ENCODE measurements at regions not wholly inside any gene's neighbourhood (a gene's known extent, or its start where the extent isn't known, plus 50 kb on each side); places are given as distances from the start of the nearest gene placed in this dataset.

DNA sequence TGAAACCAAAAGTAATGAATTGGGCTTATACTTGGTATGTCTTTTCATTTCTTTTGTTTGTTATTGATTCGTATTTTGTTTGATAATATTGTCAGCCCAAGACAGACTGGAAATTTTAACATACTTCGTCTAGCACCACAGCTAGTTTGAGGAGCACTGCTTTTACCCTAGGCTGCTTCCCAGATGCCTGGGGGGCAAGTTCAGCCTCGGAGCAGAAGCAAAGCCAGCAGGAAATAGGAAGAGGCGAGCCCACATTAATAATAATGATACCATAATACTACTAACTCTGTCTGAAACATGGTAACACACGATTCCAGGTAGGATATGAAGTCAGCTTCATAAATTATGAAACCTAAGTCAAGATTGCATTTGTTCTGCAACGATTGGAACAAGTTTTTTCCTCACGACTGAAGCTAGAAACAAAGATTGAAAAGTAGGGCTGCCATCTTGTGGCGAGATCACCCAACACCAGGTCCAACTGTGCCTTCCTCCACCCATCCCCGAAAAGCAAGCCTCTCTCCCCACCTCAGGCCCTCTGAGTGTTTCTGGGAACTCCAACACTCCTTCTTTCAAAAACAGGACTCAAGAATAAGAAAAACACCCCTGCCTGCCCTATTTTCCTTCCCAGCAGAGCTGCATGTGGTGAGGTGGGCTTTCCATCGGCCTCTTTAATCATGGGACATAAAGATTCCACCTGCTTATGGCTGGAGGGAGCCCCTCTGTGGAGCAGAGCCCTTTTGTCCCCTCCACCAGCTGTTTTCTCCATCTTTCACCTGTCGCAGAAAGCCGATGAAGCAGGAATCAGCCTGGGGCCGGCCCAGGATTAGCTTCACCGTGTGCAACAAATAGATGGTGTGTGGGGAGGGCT is 236.4 kb downstream of the CAAP1 start:
- TF ChIP-seq, protein P1, sequence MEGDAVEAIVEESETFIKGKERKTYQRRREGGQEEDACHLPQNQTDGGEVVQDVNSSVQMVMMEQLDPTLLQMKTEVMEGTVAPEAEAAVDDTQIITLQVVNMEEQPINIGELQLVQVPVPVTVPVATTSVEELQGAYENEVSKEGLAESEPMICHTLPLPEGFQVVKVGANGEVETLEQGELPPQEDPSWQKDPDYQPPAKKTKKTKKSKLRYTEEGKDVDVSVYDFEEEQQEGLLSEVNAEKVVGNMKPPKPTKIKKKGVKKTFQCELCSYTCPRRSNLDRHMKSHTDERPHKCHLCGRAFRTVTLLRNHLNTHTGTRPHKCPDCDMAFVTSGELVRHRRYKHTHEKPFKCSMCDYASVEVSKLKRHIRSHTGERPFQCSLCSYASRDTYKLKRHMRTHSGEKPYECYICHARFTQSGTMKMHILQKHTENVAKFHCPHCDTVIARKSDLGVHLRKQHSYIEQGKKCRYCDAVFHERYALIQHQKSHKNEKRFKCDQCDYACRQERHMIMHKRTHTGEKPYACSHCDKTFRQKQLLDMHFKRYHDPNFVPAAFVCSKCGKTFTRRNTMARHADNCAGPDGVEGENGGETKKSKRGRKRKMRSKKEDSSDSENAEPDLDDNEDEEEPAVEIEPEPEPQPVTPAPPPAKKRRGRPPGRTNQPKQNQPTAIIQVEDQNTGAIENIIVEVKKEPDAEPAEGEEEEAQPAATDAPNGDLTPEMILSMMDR (IDR thresholded peaks at IDR 0.05), result no peak
- TF ChIP-seq POLR2A (IDR thresholded peaks at IDR 0.05), result no peak

Data from lower leg skin (tissue), 3 donors.